IMR-90 (cell line): ENCODE measurements at regions not wholly inside any gene's neighbourhood (a gene's known extent, or its start where the extent isn't known, plus 50 kb on each side); places are given as distances from the start of the nearest gene placed in this dataset.

Experiments
- ATAC-seq: fragments of 200-7000 bp; cut with Tn5 transposase; 2 replicates; pipeline ENCODE4 v1.9.1; 2020; ENCODE audit warnings: low read depth, mild to moderate bottlenecking, moderate library complexity
- BruUV-seq: library from RNA; stranded (reverse); fragments of 400-500 nt; replicated peaks from 2 replicates; lab custom pipeline; 2021; lab: Mats Ljungman, UMichigan
- CTCF ChIA-PET: fragments of 300-600 bp; formaldehyde crosslinking; extraction: SDS; loops from one replicate; lab custom pipeline; 2021; ENCODE audit warnings: antibody characterized with exemption; lab: Yijun Ruan, JAX
- POLR2A ChIA-PET: fragments of 300-600 bp; sonication (Branson Sonifier 250); formaldehyde crosslinking; loops from one replicate; lab custom pipeline; 2022; ENCODE audit warnings: antibody characterized with exemption; ENCODE audit not compliant: unreplicated experiment; lab: Charles Lee
- DNase-seq: peaks from one replicate; pipeline ENCODE4 v3.0.0; 2013
- H2AFZ ChIP-seq: replicated peaks from 2 replicates; pipeline ENCODE3; 2013; ENCODE audit warnings: low read length, mild to moderate bottlenecking; ENCODE audit not compliant: poor library complexity
- H2AK5ac ChIP-seq: 2 replicates; pipeline ENCODE4 v1.6.1; 2013; ENCODE audit warnings: low read depth, low read length, inconsistent platforms
- H2AK9ac ChIP-seq: replicated peaks from 2 replicates; pipeline ENCODE3; 2013; ENCODE audit warnings: mild to moderate bottlenecking, low read depth, low read length, moderate library complexity; ENCODE audit not compliant: poor library complexity
- H2BK120ac ChIP-seq: 2 replicates; pipeline ENCODE4 v1.6.1; 2013; ENCODE audit warnings: low read depth, low read length, inconsistent platforms
- H2BK15ac ChIP-seq: 3 replicates; pipeline ENCODE4 v1.6.1; 2013; ENCODE audit warnings: low read depth, low read length, inconsistent platforms
- H2BK20ac ChIP-seq: 2 replicates; pipeline ENCODE4 v1.6.1; 2013; ENCODE audit warnings: low read depth, mild to moderate bottlenecking, inconsistent platforms, low read length, moderate library complexity
- H2BK5ac ChIP-seq: 2 replicates; pipeline ENCODE4 v1.6.1; 2013; ENCODE audit warnings: mild to moderate bottlenecking, low read depth, low read length, inconsistent platforms; ENCODE audit not compliant: poor library complexity, severe bottlenecking
- H3K14ac ChIP-seq: replicated peaks from 2 replicates; pipeline ENCODE4 v1.6.1; 2013; ENCODE audit warnings: low read depth, low read length, inconsistent platforms
- H3K18ac ChIP-seq: 2 replicates; pipeline ENCODE4 v1.6.1; 2013; ENCODE audit warnings: low read depth, low read length, control low read depth
- H3K23ac ChIP-seq: 2 replicates; pipeline ENCODE4 v1.6.1; 2013; ENCODE audit warnings: low read depth, low read length, inconsistent platforms
- H3K27ac ChIP-seq: 2 replicates; pipeline ENCODE4 v1.5.1; 2013; ENCODE audit warnings: mild to moderate bottlenecking, control low read depth, low read length; ENCODE audit not compliant: insufficient read depth
- H3K27me3 ChIP-seq: 2 replicates; pipeline ENCODE4 v1.6.1; 2013; ENCODE audit warnings: low read length; ENCODE audit not compliant: control insufficient read depth, insufficient read depth
- H3K36me3 ChIP-seq: 2 replicates; pipeline ENCODE4 v1.6.1; 2013; ENCODE audit warnings: low read length, mixed read lengths; ENCODE audit not compliant: control insufficient read depth, insufficient read depth
- H3K4ac ChIP-seq: 2 replicates; pipeline ENCODE4 v1.6.1; 2013; ENCODE audit warnings: low read depth, low read length, inconsistent platforms
- H3K4me1 ChIP-seq: 2 replicates; pipeline ENCODE4 v1.6.1; 2013; ENCODE audit warnings: low read length, mixed read lengths; ENCODE audit not compliant: control insufficient read depth, insufficient read depth
- H3K4me2 ChIP-seq: 2 replicates; pipeline ENCODE4 v1.6.1; 2013; ENCODE audit warnings: low read depth, mild to moderate bottlenecking, control low read depth, low read length, moderate library complexity
- H3K4me3 ChIP-seq: 2 replicates; pipeline ENCODE4 v1.5.1; 2013; ENCODE audit warnings: low read depth, mild to moderate bottlenecking, control low read depth, low read length, moderate library complexity; ENCODE audit not compliant: insufficient read depth
- H3K56ac ChIP-seq: 2 replicates; pipeline ENCODE4 v1.6.1; 2013; ENCODE audit warnings: low read length, inconsistent platforms; ENCODE audit not compliant: insufficient read depth; ENCODE audit errors: extremely low read depth
- H3K79me1 ChIP-seq, 2 experiments: 2 replicates each; pipeline ENCODE4 v1.6.1; 2013; ENCODE audit warnings: low read length in 2 of 2, inconsistent platforms in 1 of 2, low read depth in 1 of 2
- H3K9ac ChIP-seq: 2 replicates; pipeline ENCODE4 v1.6.1; 2013; ENCODE audit warnings: low read depth, low read length, control low read depth
- H3K9me1 ChIP-seq: 2 replicates; pipeline ENCODE4 v1.6.1; 2013; ENCODE audit warnings: low read length, inconsistent platforms; ENCODE audit not compliant: insufficient read depth
- H3K9me3 ChIP-seq: 2 replicates; pipeline ENCODE4 v1.6.1; 2013; ENCODE audit warnings: low read length; ENCODE audit not compliant: control insufficient read depth, insufficient read depth
- H4K20me1 ChIP-seq: 2 replicates; pipeline ENCODE4 v1.6.1; 2013; ENCODE audit warnings: low read length, inconsistent platforms; ENCODE audit not compliant: insufficient read depth
- H4K5ac ChIP-seq: 2 replicates; pipeline ENCODE4 v1.6.1; 2013; ENCODE audit warnings: mild to moderate bottlenecking, low read depth, low read length, control low read depth
- H4K8ac ChIP-seq, 2 experiments: 2 replicates each; pipeline ENCODE4 v1.6.1; 2013; ENCODE audit warnings: low read depth in 2 of 2, low read length in 2 of 2, control low read depth in 1 of 2, inconsistent platforms in 1 of 2
- H4K91ac ChIP-seq: 2 replicates; pipeline ENCODE4 v1.6.1; 2013; ENCODE audit warnings: low read depth, low read length, inconsistent platforms; ENCODE audit not compliant: insufficient read depth
- CEBPB ChIP-seq: IDR thresholded peaks from 2 replicates; pipeline ENCODE4 v1.6.1; 2012; ENCODE audit warnings: low read depth, low read length, improper control_type of control experiment
- MXI1 ChIP-seq: IDR thresholded peaks from 2 replicates; pipeline ENCODE4 v1.6.1; 2012; ENCODE audit warnings: low read depth, mild to moderate bottlenecking, low read length, moderate library complexity, borderline replicate concordance
- WGBS, 2 experiments: methylation state at CpG; one replicate each; pipeline versions ENCODE4 v1.1.5 to v1.1.7; 2013; ENCODE audit warnings: missing lambda C conversion rate in 2 of 2; ENCODE audit not compliant: insufficient read length in 1 of 2; ENCODE audit errors: extremely low coverage in 2 of 2; 5-methylcytosine and 5-hydroxymethylcytosine counted together
- dilution Hi-C: fragments of 300-500 bp; cut with HindIII; formaldehyde crosslinking; loops from one replicate; pipeline ENCODE4 v1.14.3; 2018; ENCODE audit warnings: low sequenced_read_pairs; ENCODE audit not compliant: unreplicated experiment
- in situ Hi-C: fragments of 300-500 bp; cut with MboI; formaldehyde crosslinking; loops from 3 replicates; pipeline ENCODE4 v1.14.3; 2019; ENCODE audit warnings: low sequenced_read_pairs, inconsistent platforms, mixed read lengths
- intact Hi-C: fragments of 100-400 bp; cut with micrococcal nuclease; formaldehyde crosslinking; loops from 2 replicates; pipeline ENCODE4 v1.10.0; 2022
- TF ChIP-seq, protein P1 (sequence below): fragments of 150-350 bp; IDR thresholded peaks from 2 replicates; pipeline ENCODE4 v1.6.1; 2017; ENCODE audit warnings: mild to moderate bottlenecking, antibody characterized with exemption, low read length, low read depth

DNA sequence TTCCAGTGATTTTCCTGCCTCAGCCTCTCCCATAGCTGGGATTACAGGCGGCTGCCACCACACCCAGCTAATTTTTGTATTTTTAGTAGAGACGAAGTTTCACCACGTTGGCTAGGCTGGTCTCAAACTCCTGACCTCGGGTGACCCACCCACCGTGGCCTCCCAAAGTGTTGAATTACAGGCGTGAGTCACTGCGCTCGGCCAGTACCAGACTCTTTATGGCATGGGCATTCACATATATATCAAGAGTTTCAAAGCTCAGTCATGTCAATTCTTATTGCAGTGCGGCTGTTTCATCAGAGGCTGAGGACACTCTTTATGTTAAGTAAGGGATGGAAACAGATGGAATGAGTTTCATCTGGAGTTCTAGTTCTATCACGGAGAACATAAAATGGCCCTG, 315.2 kb upstream of the CDH6 start:
- ChIA-PET CTCF (no interaction called here), POLR2A (no interaction called here)
- dilution Hi-C loops (no loop called here), intact Hi-C loops (no loop called here), in situ Hi-C loops (no loop called here)
- no peaks in the 10 kb centered on the region for H3K79me1 ChIP-seq
- no peak overlapping the region for H3K4me3 ChIP-seq
- no peak overlapping the region for H2BK120ac ChIP-seq
- H3K27me3 ChIP-seq: no peaks in the 10 kb centered on the region
- no peak overlapping the region for H2AK9ac ChIP-seq
- H3K18ac ChIP-seq: no peak overlapping the region
- no peak overlapping the region for H2AK5ac ChIP-seq
- no peak overlapping the region for H4K8ac ChIP-seq
- DNase-seq (no peak), ATAC-seq (no peak)
- no peak overlapping the region for H3K14ac ChIP-seq
- WGBS, 2 experiments: 72% methylated on average over 2 of the region's 10 CpGs; no CpG with 5 or more reads in 1 of the 2 experiments
- TF ChIP-seq MXI1 (no peak), CEBPB (no peak)
- TF ChIP-seq, protein P1, sequence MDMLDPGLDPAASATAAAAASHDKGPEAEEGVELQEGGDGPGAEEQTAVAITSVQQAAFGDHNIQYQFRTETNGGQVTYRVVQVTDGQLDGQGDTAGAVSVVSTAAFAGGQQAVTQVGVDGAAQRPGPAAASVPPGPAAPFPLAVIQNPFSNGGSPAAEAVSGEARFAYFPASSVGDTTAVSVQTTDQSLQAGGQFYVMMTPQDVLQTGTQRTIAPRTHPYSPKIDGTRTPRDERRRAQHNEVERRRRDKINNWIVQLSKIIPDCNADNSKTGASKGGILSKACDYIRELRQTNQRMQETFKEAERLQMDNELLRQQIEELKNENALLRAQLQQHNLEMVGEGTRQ: no peak
- H3K56ac ChIP-seq: no peak overlapping the region
- H3K9me1 ChIP-seq: no peaks in the 10 kb centered on the region
- no peak overlapping the region for H3K4ac ChIP-seq
- no peak overlapping the region for H4K5ac ChIP-seq
- no peak overlapping the region for H3K23ac ChIP-seq
- no peaks in the 10 kb centered on the region for H3K9me3 ChIP-seq
- peaks cover 6% of the 10 kb centered on the region for H3K4me1 ChIP-seq
- H2BK20ac ChIP-seq: no peak overlapping the region
- H2BK5ac ChIP-seq: no peak overlapping the region
- no peak overlapping the region for H3K4me2 ChIP-seq
- H4K91ac ChIP-seq: no peak overlapping the region
- no peak overlapping the region for H3K9ac ChIP-seq
- no TSS peak for BruUV-seq
- H2AFZ ChIP-seq: no peak overlapping the region
- no peak overlapping the region for H2BK15ac ChIP-seq
- no peaks in the 10 kb centered on the region for H4K20me1 ChIP-seq
- H3K36me3 ChIP-seq: no peaks in the 10 kb centered on the region
- H3K27ac ChIP-seq: no peak overlapping the region
